GM21717 (cell line): ENCODE measurements at regions not wholly inside any gene's neighbourhood (a gene's known extent, or its start where the extent isn't known, plus 50 kb on each side); places are given as distances from the start of the nearest gene placed in this dataset.

Experiments
- ATAC-seq: cut with Tn5 transposase; IDR thresholded peaks from one replicate; pipeline ENCODE4 v1.9.1; 2021; ENCODE audit warnings: mild to moderate bottlenecking, moderate library complexity; ENCODE audit not compliant: unreplicated experiment

- ATAC-seq, result no peak
Measured at GRCh38 chr6:43911354-43912115, 141.5 kb downstream of the VEGFA start.

GRCh38 chr6:43910638-43911353, 140.8 kb downstream of the VEGFA start:
- no peak for ATAC-seq

GRCh38 chr6:43910149-43910637, 140.2 kb downstream of the VEGFA start:
- ATAC-seq, result no peak

GRCh38 chr6:43909474-43910148, 139.6 kb downstream of the VEGFA start:
- no peak for ATAC-seq

GRCh38 chr6:43907789-43908472, 137.9 kb downstream of the VEGFA start:
- no peak for ATAC-seq

- no peak for ATAC-seq
Measured at GRCh38 chr6:43907312-43907711, 137.3 kb downstream of the VEGFA start.

- no peak for ATAC-seq
Measured at GRCh38 chr6:43904311-43905123, 134.5 kb downstream of the VEGFA start.

- ATAC-seq, result no peak
Measured at GRCh38 chr6:43903739-43904290, 133.8 kb downstream of the VEGFA start.

- ATAC-seq, result no peak
Measured at GRCh38 chr6:43901733-43902230, 131.8 kb downstream of the VEGFA start.

GRCh38 chr6:43900916-43901732, 131.1 kb downstream of the VEGFA start:
- ATAC-seq, result no peak

- ATAC-seq, result no peak
Measured at GRCh38 chr6:43900560-43900915, 130.5 kb downstream of the VEGFA start.

GRCh38 chr6:43899830-43900229, 129.8 kb downstream of the VEGFA start:
- ATAC-seq, result no peak

- ATAC-seq, result no peak
Measured at GRCh38 chr6:43898358-43899131, 128.5 kb downstream of the VEGFA start.

- no peak for ATAC-seq
Measured at GRCh38 chr6:43897571-43898302, 127.7 kb downstream of the VEGFA start.

- ATAC-seq, result no peak
Measured at GRCh38 chr6:43896329-43897255, 126.6 kb downstream of the VEGFA start.

- ATAC-seq, result no peak
Measured at GRCh38 chr6:43895656-43896328, 125.8 kb downstream of the VEGFA start.
